Ascending aorta (tissue), 2 donors: ENCODE measurements at regions not wholly inside any gene's neighbourhood (a gene's known extent, or its start where the extent isn't known, plus 50 kb on each side); places are given as distances from the start of the nearest gene placed in this dataset.

Experiments used
- DNase-seq, 2 donors: peaks; one replicate each; pipeline ENCODE4 v3.0.0-alpha.2; 2019; ENCODE audit warnings: low spot score in 2 of 2
- H3K27ac ChIP-seq, 2 donors: fragments of 200-600 bp; sonication (generic); one replicate each; pipeline ENCODE4 v1.5.1; 2016 to 2017; ENCODE audit warnings: mild to moderate bottlenecking in 1 of 2
- H3K27me3 ChIP-seq: fragments of 200-600 bp; sonication (generic); one replicate; pipeline ENCODE4 v1.5.1; 2017
- H3K36me3 ChIP-seq, 2 donors: fragments of 200-600 bp; sonication (generic); one replicate each; pipeline ENCODE4 v1.5.1; 2016
- H3K4me1 ChIP-seq, 2 donors: fragments of 200-600 bp; sonication (generic); one replicate each; pipeline ENCODE4 v1.5.1; 2016 to 2017; ENCODE audit warnings: mild to moderate bottlenecking in 1 of 2
- H3K4me3 ChIP-seq, 2 donors: fragments of 200-600 bp; sonication (generic); one replicate each; pipeline ENCODE4 v1.5.1; 2016 to 2017; ENCODE audit warnings: mild to moderate bottlenecking in 1 of 2
- H3K9me3 ChIP-seq, 2 donors: fragments of 200-600 bp; sonication (generic); one replicate each; pipeline ENCODE4 v1.5.1; 2016
- intact Hi-C: fragments of 100-400 bp; cut with DNase I; formaldehyde crosslinking; loops from one replicate; pipeline ENCODE4 v1.15.1; 2023
- TF ChIP-seq, protein P1 (sequence below), 3 experiments: fragments of 200-600 bp in 2 of 3; fragments of 450-650 bp in 1 of 3; sonication (generic) in 2 of 3; IDR thresholded peaks; one replicate each; pipeline ENCODE4 v1.5.1; 2016 to 2019; ENCODE audit warnings: antibody characterized with exemption in 3 of 3, mild to moderate bottlenecking in 1 of 3, moderate library complexity in 1 of 3

DNA sequence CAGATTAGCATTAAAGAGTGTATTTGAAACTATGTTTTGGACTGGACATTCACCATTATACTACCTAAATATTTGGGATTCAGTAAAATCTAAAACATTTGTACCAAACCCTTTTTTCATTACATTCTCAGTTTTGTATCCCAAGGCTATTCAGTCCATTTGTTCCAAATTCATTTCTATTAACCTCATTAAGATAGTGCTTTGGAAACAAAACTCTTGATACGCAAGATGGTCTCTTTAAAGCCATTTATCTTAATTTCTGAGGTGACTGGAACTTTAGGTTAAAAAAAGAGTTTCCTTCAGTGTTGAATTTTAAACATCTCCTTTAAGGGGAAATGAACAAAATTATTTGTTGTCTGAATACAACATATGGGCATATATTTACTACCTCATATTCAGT lies 702.5 kb upstream of the GRAMD2B start:
- H3K36me3 ChIP-seq, result no peaks in the 10 kb centered on the region
- no peak for DNase-seq
- intact Hi-C loops, result no loop called here
- H3K9me3 ChIP-seq, result no peaks in the 10 kb centered on the region
- H3K4me3 ChIP-seq, result no peak overlapping the region
- no peaks in the 10 kb centered on the region for H3K27me3 ChIP-seq
- TF ChIP-seq, protein P1, sequence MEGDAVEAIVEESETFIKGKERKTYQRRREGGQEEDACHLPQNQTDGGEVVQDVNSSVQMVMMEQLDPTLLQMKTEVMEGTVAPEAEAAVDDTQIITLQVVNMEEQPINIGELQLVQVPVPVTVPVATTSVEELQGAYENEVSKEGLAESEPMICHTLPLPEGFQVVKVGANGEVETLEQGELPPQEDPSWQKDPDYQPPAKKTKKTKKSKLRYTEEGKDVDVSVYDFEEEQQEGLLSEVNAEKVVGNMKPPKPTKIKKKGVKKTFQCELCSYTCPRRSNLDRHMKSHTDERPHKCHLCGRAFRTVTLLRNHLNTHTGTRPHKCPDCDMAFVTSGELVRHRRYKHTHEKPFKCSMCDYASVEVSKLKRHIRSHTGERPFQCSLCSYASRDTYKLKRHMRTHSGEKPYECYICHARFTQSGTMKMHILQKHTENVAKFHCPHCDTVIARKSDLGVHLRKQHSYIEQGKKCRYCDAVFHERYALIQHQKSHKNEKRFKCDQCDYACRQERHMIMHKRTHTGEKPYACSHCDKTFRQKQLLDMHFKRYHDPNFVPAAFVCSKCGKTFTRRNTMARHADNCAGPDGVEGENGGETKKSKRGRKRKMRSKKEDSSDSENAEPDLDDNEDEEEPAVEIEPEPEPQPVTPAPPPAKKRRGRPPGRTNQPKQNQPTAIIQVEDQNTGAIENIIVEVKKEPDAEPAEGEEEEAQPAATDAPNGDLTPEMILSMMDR (IDR thresholded peaks at IDR 0.05), result no peak
- no peak overlapping the region for H3K27ac ChIP-seq
- no peaks in the 10 kb centered on the region for H3K4me1 ChIP-seq

DNA sequence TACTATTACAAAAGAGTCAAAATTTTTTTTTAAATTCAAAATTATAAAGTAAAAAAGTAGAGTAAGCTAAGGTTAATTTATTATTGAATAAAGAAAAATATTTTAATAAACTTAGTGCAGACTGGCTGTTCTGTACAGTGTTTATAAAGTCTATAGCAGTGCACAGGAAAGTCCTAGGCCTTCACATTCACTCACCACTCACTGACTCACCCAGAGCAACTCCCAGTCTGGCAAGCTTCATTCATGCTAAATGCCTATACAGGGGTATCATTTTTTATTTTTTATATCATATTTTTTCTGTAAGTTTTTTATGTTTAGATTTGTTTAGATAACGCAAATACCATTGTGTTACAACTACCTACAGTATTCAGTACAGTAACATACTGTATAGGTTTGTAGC lies 700.7 kb upstream of the GRAMD2B start:
- Histone ChIP-seq H3K4me1 (no peaks in the 10 kb centered on the region), H3K9me3 (no peaks in the 10 kb centered on the region), H3K27ac (no peak overlapping the region), H3K4me3 (no peak overlapping the region), H3K27me3 (no peaks in the 10 kb centered on the region), H3K36me3 (no peaks in the 10 kb centered on the region)
- intact Hi-C loops, result no loop called here
- no peak for DNase-seq
- TF ChIP-seq, protein P1 (IDR thresholded peaks at IDR 0.05), result no peak

DNA sequence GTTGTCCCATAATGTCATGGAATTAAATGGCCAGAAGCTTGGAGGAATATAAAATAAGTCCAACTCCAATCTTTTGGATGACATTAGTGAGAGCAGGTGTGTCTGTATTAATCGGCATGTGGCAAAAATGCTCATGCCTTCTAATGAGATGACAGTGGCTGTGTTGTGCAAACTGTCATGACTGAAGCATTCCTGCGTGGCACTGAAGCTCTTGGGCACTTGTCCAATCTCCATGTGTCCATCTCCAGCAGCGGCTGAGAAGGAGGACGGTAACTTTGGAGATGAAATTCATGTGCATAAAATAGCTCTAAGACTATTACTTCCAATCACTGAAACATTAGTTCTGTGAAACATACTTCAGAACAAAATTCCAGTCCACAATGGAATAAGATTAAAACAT lies 697.5 kb upstream of the GRAMD2B start:
- intact Hi-C loops, result no loop called here
- H3K9me3 ChIP-seq, result no peaks in the 10 kb centered on the region
- DNase-seq, result no peak
- no peaks in the 10 kb centered on the region for H3K27me3 ChIP-seq
- TF ChIP-seq, protein P1 (IDR thresholded peaks at IDR 0.05), result no peak
- no peak overlapping the region for H3K4me3 ChIP-seq
- no peaks in the 10 kb centered on the region for H3K4me1 ChIP-seq
- H3K27ac ChIP-seq, result no peak overlapping the region
- H3K36me3 ChIP-seq, result no peaks in the 10 kb centered on the region

DNA sequence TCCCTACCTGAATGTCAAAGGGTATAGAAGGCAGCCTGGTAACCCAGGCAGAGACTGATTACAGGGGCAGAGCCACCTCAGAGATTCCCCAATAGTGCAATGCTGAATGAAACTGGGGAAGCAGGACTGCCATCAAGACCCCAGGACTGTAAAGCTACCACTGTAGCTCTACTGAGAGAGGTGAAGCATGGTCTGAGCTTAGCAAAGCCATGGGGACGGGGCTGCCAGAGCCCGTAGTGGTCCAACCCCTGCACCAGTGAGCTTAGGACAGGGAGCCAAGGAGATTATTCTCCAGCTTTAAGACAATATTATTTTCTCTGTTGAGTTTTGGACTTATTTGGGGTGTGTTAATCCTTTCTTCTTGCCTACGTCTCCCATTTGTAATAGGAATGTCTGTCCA lies 679.3 kb upstream of the GRAMD2B start:
- intact Hi-C loops, result no loop called here

DNA sequence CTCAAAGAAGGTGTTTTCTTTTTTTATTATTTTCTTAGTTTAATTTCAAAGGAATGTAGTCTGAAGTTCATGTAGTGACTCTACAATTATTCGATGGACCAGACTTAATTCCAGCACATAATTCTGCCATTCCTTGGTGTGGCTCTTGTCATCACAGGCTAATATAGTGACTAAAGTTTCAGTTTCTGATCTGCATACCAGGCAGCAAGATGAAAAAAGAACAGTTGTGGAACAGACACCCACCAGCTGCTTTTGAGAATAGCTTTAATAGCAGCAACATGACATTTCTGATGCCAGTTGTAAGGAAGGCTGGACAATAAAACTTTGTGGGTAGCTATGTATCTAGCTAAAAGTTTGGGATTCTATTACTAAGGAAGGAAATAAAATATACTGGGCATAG lies 676.3 kb upstream of the GRAMD2B start:
- Histone ChIP-seq H3K27ac (no peak overlapping the region), H3K36me3 (no peaks in the 10 kb centered on the region), H3K27me3 (no peaks in the 10 kb centered on the region), H3K4me1 (no peaks in the 10 kb centered on the region), H3K9me3 (no peaks in the 10 kb centered on the region), H3K4me3 (no peak overlapping the region)
- TF ChIP-seq, protein P1 (IDR thresholded peaks at IDR 0.05), result no peak
- intact Hi-C loops, result no loop called here
- no peak for DNase-seq

More for the DNA sequence above, 679.3 kb upstream of the GRAMD2B start:
- TF ChIP-seq, protein P1 (IDR thresholded peaks at IDR 0.05), result no peak
- H3K36me3 ChIP-seq, result no peaks in the 10 kb centered on the region
- no peaks in the 10 kb centered on the region for H3K4me1 ChIP-seq
- H3K9me3 ChIP-seq, result peaks cover 0 to under 1% of the 10 kb centered on the region in 2 donors
- H3K4me3 ChIP-seq, result no peak overlapping the region
- no peak overlapping the region for H3K27ac ChIP-seq
- H3K27me3 ChIP-seq, result no peaks in the 10 kb centered on the region
- no peak for DNase-seq

DNA sequence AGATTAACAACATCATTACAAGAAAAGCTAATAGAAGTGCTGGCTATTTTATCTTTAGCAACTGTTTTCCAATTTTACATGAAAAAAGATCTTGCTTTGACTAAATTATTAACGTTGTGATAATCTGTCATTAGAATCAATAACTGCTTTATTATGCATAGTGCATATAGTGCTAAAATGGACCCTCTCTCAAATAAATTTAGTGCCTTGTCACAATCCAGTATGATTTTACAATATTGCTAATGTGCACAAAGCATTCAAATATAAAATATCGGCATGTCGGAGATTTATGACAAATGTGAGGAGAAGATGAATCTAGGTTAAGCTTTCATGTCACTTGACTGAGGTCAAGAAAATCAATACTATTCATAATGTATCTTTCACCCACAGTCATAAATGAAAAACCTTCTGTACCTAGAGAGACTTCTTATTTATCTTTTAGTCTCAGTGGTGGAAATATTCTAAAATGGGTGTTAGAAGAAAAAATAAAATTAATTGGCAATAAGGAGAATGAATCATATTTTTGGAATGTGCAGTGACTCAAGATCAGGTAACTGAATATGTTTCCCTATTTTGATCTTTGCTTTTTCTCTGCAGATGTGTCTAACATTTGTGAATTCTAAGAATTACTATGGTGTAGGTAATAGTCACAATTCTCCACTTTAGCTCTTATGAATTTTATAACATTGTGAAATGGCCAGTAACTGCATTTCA lies 672.9 kb upstream of the GRAMD2B start:
- Histone ChIP-seq H3K27ac (no peak overlapping the region), H3K36me3 (no peaks in the 10 kb centered on the region), H3K4me1 (no peaks in the 10 kb centered on the region), H3K27me3 (no peaks in the 10 kb centered on the region), H3K9me3 (no peaks in the 10 kb centered on the region), H3K4me3 (no peak overlapping the region)
- TF ChIP-seq, protein P1 (IDR thresholded peaks at IDR 0.05), result no peak
- no peak for DNase-seq
- intact Hi-C loops, result no loop called here
